Erythroblast (primary cell): ENCODE measurements at regions not wholly inside any gene's neighbourhood (a gene's known extent, or its start where the extent isn't known, plus 50 kb on each side); places are given as distances from the start of the nearest gene placed in this dataset.

ENCODE experiments used
- GATA1 ChIP-seq: IDR thresholded peaks from 2 replicates; pipeline ENCODE4 v1.6.1; 2011; ENCODE audit warnings: low read depth, mild to moderate bottlenecking, control low read depth, low read length, moderate library complexity
- POLR2A ChIP-seq: IDR thresholded peaks from 2 replicates; pipeline ENCODE4 v1.6.1; 2011; ENCODE audit warnings: mild to moderate bottlenecking, low read length

DNA sequence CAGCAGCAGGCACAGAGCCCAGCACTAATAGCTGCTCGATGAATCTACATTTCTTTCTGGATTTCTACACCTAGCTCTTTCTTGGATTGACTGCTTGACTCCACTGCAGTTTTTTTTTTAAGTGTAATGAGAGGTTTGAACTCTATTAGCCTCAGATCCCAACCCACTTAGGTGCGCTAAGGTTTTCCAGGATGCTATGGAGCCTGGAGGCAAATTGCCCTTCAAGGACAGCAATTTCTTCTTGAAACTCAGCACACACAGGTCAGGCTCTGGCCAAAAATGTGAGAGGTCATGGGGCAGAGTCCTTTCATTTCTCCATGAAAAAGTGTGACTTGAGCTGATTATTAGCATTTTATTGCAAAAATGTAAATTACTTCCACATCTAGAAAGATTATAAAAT is 52.3 kb upstream of the TIAM2 start:
- TF ChIP-seq POLR2A (no peak), GATA1 (no peak)
